Breast epithelium (tissue), 4 donors: ENCODE measurements at regions not wholly inside any gene's neighbourhood (a gene's known extent, or its start where the extent isn't known, plus 50 kb on each side); places are given as distances from the start of the nearest gene placed in this dataset.

ENCODE experiments used
- DNase-seq, 2 donors: peaks; one replicate each; pipeline ENCODE4 v3.0.0-alpha.2; 2019; ENCODE audit warnings: low spot score in 2 of 2
- H3K27ac ChIP-seq, 2 donors: fragments of 200-600 bp; sonication (generic) in 1 of 2; one replicate each; pipeline ENCODE4 v1.5.1; 2016 to 2019; ENCODE audit warnings: mild to moderate bottlenecking in 1 of 2
- H3K27me3 ChIP-seq, 2 donors: fragments of 200-600 bp; sonication (generic) in 1 of 2; one replicate each; pipeline versions ENCODE4 v1.5.1 to v1.6.0; 2017 to 2019; ENCODE audit warnings: control low read depth in 1 of 2, mild to moderate bottlenecking in 1 of 2
- H3K36me3 ChIP-seq: fragments of 200-600 bp; one replicate; pipeline ENCODE4 v1.5.1; 2019
- H3K4me1 ChIP-seq, 2 donors: fragments of 200-600 bp; sonication (generic); one replicate each; pipeline ENCODE4 v1.5.1; 2016 to 2019; ENCODE audit warnings: control low read depth in 1 of 2
- H3K4me3 ChIP-seq, 3 donors: fragments of 200-600 bp; sonication (generic); 1 replicate in 2 of 3; 2 replicates in 1 of 3; pipeline ENCODE4 v1.5.1; 2016 to 2019; ENCODE audit warnings: mild to moderate bottlenecking in 3 of 3, moderate library complexity in 2 of 3
- H3K9me3 ChIP-seq, 2 donors: fragments of 200-600 bp; sonication (generic) in 1 of 2; one replicate each; pipeline ENCODE4 v1.5.1; 2016 to 2019; ENCODE audit warnings: control low read depth in 1 of 2
- POLR2A ChIP-seq: fragments of 450-650 bp; IDR thresholded peaks from one replicate; pipeline ENCODE4 v1.6.1; 2016; ENCODE audit warnings: antibody characterized with exemption, mild to moderate bottlenecking, moderate library complexity
- POLR2AphosphoS5 ChIP-seq, 3 donors: sonication (generic); formaldehyde crosslinking; IDR thresholded peaks; one replicate each; pipeline ENCODE4 v1.6.1; 2017; ENCODE audit warnings: antibody characterized with exemption in 3 of 3
- intact Hi-C: fragments of 100-400 bp; cut with DNase I; formaldehyde crosslinking; loops from one replicate; pipeline ENCODE4 v1.15.1; 2023; ENCODE audit warnings: low total_unique reads
- TF ChIP-seq, protein P1 (sequence below), 3 donors: fragments of 450-650 bp; IDR thresholded peaks; one replicate each; pipeline ENCODE4 v1.5.1; 2016 to 2017; ENCODE audit warnings: antibody characterized with exemption in 3 of 3, mild to moderate bottlenecking in 3 of 3, moderate library complexity in 3 of 3

- TF ChIP-seq POLR2A, result no peak
- no peak overlapping the region for H3K27ac ChIP-seq
- intact Hi-C loops, result no loop called here
- H3K4me1 ChIP-seq, result no peaks in the 10 kb centered on the region
- DNase-seq, result no peak
- H3K27me3 ChIP-seq, result no peaks in the 10 kb centered on the region
- no peak overlapping the region for H3K4me3 ChIP-seq
- no peaks in the 10 kb centered on the region for H3K9me3 ChIP-seq
- H3K36me3 ChIP-seq, result no peaks in the 10 kb centered on the region
Observed at GRCh38 chr4:125382995-125383394, 68.2 kb downstream of the FAT4 start.

GRCh38 chr4:125387770-125388169 lies 73.0 kb downstream of the FAT4 start:
- no peak for DNase-seq
- Histone ChIP-seq H3K4me3 (no peak overlapping the region), H3K27me3 (no peaks in the 10 kb centered on the region), H3K4me1 (no peaks in the 10 kb centered on the region), H3K36me3 (no peaks in the 10 kb centered on the region), H3K27ac (no peak overlapping the region), H3K9me3 (no peaks in the 10 kb centered on the region)
- TF ChIP-seq POLR2AphosphoS5 (IDR thresholded peaks at IDR 0.05) (no peak), POLR2A (no peak)
- TF ChIP-seq, protein P1, sequence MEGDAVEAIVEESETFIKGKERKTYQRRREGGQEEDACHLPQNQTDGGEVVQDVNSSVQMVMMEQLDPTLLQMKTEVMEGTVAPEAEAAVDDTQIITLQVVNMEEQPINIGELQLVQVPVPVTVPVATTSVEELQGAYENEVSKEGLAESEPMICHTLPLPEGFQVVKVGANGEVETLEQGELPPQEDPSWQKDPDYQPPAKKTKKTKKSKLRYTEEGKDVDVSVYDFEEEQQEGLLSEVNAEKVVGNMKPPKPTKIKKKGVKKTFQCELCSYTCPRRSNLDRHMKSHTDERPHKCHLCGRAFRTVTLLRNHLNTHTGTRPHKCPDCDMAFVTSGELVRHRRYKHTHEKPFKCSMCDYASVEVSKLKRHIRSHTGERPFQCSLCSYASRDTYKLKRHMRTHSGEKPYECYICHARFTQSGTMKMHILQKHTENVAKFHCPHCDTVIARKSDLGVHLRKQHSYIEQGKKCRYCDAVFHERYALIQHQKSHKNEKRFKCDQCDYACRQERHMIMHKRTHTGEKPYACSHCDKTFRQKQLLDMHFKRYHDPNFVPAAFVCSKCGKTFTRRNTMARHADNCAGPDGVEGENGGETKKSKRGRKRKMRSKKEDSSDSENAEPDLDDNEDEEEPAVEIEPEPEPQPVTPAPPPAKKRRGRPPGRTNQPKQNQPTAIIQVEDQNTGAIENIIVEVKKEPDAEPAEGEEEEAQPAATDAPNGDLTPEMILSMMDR (IDR thresholded peaks at IDR 0.05), result no peak
- intact Hi-C loops, result no loop called here

- no peak for DNase-seq
- TF ChIP-seq POLR2AphosphoS5 (IDR thresholded peaks at IDR 0.05) (no peak), POLR2A (no peak)
- TF ChIP-seq, protein P1 (IDR thresholded peaks at IDR 0.05), result no peak
- H3K9me3 ChIP-seq, result no peaks in the 10 kb centered on the region
- no peaks in the 10 kb centered on the region for H3K36me3 ChIP-seq
- no peak overlapping the region for H3K4me3 ChIP-seq
- no peaks in the 10 kb centered on the region for H3K4me1 ChIP-seq
- intact Hi-C loops, result no loop called here
- H3K27ac ChIP-seq, result no peak overlapping the region
- no peaks in the 10 kb centered on the region for H3K27me3 ChIP-seq
Observed at GRCh38 chr4:125388613-125389012, 73.9 kb downstream of the FAT4 start.

DNA sequence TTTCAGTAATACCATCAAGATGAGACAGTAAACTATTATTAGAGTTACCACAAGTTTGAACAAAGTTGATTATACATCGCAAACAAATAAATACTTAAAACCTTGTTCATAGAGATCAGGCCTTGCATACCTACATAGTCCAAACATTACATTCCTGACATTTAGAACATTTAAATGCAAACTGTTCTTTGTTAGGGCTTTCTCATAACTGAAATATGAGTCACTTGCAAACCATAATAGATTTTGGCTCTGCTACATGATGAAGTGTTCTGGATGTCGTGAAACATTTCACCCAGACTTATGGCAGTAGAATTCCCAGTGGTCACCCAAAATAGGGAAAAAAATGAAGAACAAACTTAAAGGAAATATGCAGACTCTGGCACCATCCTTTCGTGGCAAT lies 75.0 kb downstream of the FAT4 start:
- no peak for DNase-seq
- intact Hi-C loops, result no loop called here
- Histone ChIP-seq H3K4me1 (no peaks in the 10 kb centered on the region), H3K27ac (peak overlapping the region; percentile 37 to 61), H3K27me3 (no peaks in the 10 kb centered on the region), H3K4me3 (no peak overlapping the region), H3K9me3 (no peaks in the 10 kb centered on the region), H3K36me3 (no peaks in the 10 kb centered on the region)
- TF ChIP-seq POLR2AphosphoS5 (IDR thresholded peaks at IDR 0.05), result no peak
- TF ChIP-seq POLR2A, result no peak
- TF ChIP-seq, protein P1 (IDR thresholded peaks at IDR 0.05), result no peak

DNA sequence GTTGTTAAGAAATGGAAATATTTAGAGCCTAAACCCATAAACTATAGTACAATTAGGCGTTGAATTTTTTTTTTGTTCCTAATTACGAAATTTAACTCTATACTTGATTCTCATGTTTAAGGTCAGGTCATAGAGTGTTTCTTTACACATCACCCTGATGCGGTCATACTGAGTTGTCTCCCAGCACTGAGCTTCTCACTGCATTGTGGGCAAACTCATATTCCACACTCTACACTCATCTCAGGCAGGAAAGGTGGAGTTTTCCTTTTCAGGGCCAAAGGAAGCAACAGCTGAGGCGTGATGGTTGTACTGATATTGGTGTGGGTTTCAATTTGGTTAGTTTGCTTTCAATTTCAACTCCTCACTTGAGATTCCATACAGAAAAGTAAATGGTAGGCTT lies 75.4 kb downstream of the FAT4 start:
- Histone ChIP-seq H3K27ac (peak overlapping the region; percentile 37 to 61), H3K4me3 (no peak overlapping the region), H3K4me1 (no peaks in the 10 kb centered on the region), H3K36me3 (no peaks in the 10 kb centered on the region), H3K27me3 (no peaks in the 10 kb centered on the region), H3K9me3 (no peaks in the 10 kb centered on the region)
- TF ChIP-seq POLR2A (no peak), POLR2AphosphoS5 (IDR thresholded peaks at IDR 0.05) (no peak)
- TF ChIP-seq, protein P1 (IDR thresholded peaks at IDR 0.05), result no peak
- no peak for DNase-seq
- intact Hi-C loops, result no loop called here

GRCh38 chr4:125390727-125391126 lies 76.0 kb downstream of the FAT4 start:
- intact Hi-C loops, result no loop called here
- Histone ChIP-seq H3K4me1 (no peaks in the 10 kb centered on the region), H3K4me3 (no peak overlapping the region), H3K36me3 (no peaks in the 10 kb centered on the region), H3K9me3 (no peaks in the 10 kb centered on the region), H3K27ac (peak overlapping the region in 1 of 2 donors; percentile 61), H3K27me3 (no peaks in the 10 kb centered on the region)
- DNase-seq, result no peak
- TF ChIP-seq, protein P1 (IDR thresholded peaks at IDR 0.05), result no peak
- TF ChIP-seq POLR2AphosphoS5 (IDR thresholded peaks at IDR 0.05) (no peak), POLR2A (no peak)
